H1 (cell line): ENCODE measurements at regions not wholly inside any gene's neighbourhood (a gene's known extent, or its start where the extent isn't known, plus 50 kb on each side); places are given as distances from the start of the nearest gene placed in this dataset.

ENCODE experiments used
- CTCF ChIA-PET: fragments of 300-600 bp; sonication (Branson Sonifier 250); formaldehyde crosslinking; loops from one replicate; lab custom pipeline; 2021; ENCODE audit not compliant: partially characterized antibody; lab: Charles Lee
- POLR2A ChIA-PET: fragments of 300-600 bp; sonication (Branson Sonifier 250); formaldehyde crosslinking; loops from one replicate; lab custom pipeline; 2021; ENCODE audit warnings: inconsistent platforms; ENCODE audit not compliant: partially characterized antibody; lab: Charles Lee
- DNase-seq, 2 experiments: peaks; one replicate each; pipeline versions ENCODE4 v3.0.0 to v3.0.0-alpha.2; 2010 to 2022; ENCODE audit warnings: low spot score in 2 of 2, low read depth in 1 of 2, mixed read lengths in 1 of 2
- FAIRE-seq: peaks from 2 replicates; lab custom pipeline; 2011; peaks lifted over from hg19 to GRCh38; lab: Jason Lieb, UNC
- H2AFZ ChIP-seq: 2 replicates; pipeline ENCODE4 v1.8.1; 2012; ENCODE audit warnings: low read length, inconsistent platforms
- H2AK5ac ChIP-seq: 2 replicates; pipeline ENCODE4 v1.6.1; 2013; ENCODE audit warnings: low read depth, low read length
- H2BK120ac ChIP-seq: replicated peaks from 2 replicates; pipeline ENCODE3; 2013; ENCODE audit warnings: low read depth, low read length, inconsistent platforms
- H2BK12ac ChIP-seq: 2 replicates; pipeline ENCODE4 v1.6.1; 2013; ENCODE audit warnings: low read depth, low read length
- H2BK15ac ChIP-seq: 2 replicates; pipeline ENCODE4 v1.6.1; 2013; ENCODE audit warnings: low read length
- H2BK20ac ChIP-seq: 2 replicates; pipeline ENCODE4 v1.6.1; 2013; ENCODE audit warnings: low read length
- H2BK5ac ChIP-seq: 2 replicates; pipeline ENCODE4 v1.6.1; 2013; ENCODE audit warnings: low read depth, low read length
- H3K14ac ChIP-seq: 2 replicates; pipeline ENCODE4 v1.6.1; 2013; ENCODE audit warnings: inconsistent platforms; ENCODE audit not compliant: insufficient read length
- H3K18ac ChIP-seq: 2 replicates; pipeline ENCODE4 v1.6.1; 2013; ENCODE audit warnings: low read length; ENCODE audit errors: extremely low read depth
- H3K23ac ChIP-seq: 2 replicates; pipeline ENCODE4 v1.6.1; 2013; ENCODE audit warnings: inconsistent platforms; ENCODE audit not compliant: insufficient read length
- H3K23me2 ChIP-seq: 2 replicates; pipeline ENCODE4 v1.6.1; 2013; ENCODE audit warnings: low read depth, low read length
- H3K27ac ChIP-seq: 2 replicates; pipeline ENCODE4 v1.6.1; 2011; ENCODE audit warnings: low read depth, low read length, inconsistent platforms
- H3K27me3 ChIP-seq, 4 experiments: replicated peaks in 1 of 4; 1 replicate in 1 of 4; 2 replicates in 3 of 4; pipeline versions ENCODE4 v1.6.1 to v1.8.1; 2011 to 2013; ENCODE audit warnings: low read length in 3 of 4, mild to moderate bottlenecking in 3 of 4, inconsistent platforms in 2 of 4, mixed read lengths in 2 of 4, moderate library complexity in 1 of 4; ENCODE audit not compliant: control insufficient read depth in 3 of 4, insufficient read depth in 3 of 4; ENCODE audit errors: extremely low read depth in 1 of 4
- H3K36me3 ChIP-seq, 4 experiments: 2 replicates each; pipeline versions ENCODE4 v1.6.1 to v1.8.1; 2011 to 2013; ENCODE audit warnings: mild to moderate bottlenecking in 4 of 4, low read length in 3 of 4, moderate library complexity in 2 of 4, control low read depth in 1 of 4, inconsistent platforms in 1 of 4; ENCODE audit not compliant: insufficient read depth in 4 of 4, control insufficient read depth in 2 of 4
- H3K4ac ChIP-seq: replicated peaks from 2 replicates; pipeline ENCODE3; 2013; ENCODE audit warnings: low read length, low read depth, mixed read lengths, inconsistent platforms; ENCODE audit not compliant: insufficient read length
- H3K4me1 ChIP-seq, 4 experiments: replicated peaks in 1 of 4; 1 replicate in 1 of 4; 2 replicates in 3 of 4; pipeline versions ENCODE4 v1.6.1 to v1.8.1; 2011 to 2013; ENCODE audit warnings: low read length in 3 of 4, inconsistent platforms in 2 of 4, mixed read lengths in 1 of 4; ENCODE audit not compliant: insufficient read depth in 4 of 4, control insufficient read depth in 3 of 4
- H3K4me2 ChIP-seq, 2 experiments: 2 replicates each; pipeline versions ENCODE4 v1.6.1 to v1.8.1; 2011 to 2013; ENCODE audit warnings: low read depth in 2 of 2, low read length in 2 of 2, control low read depth in 1 of 2, inconsistent platforms in 1 of 2, mild to moderate bottlenecking in 1 of 2; ENCODE audit not compliant: insufficient read depth in 1 of 2
- H3K4me3 ChIP-seq, 4 experiments: fragments of 200-600, 300-600 bp in 1 of 4; sonication (generic), shearing (Covaris generic), sonication (Bioruptor Twin) in 1 of 4; 2 replicates each; pipeline versions ENCODE4 v1.5.1 to v1.8.1; 2011 to 2016; ENCODE audit warnings: low read length in 4 of 4, low read depth in 3 of 4, control low read depth in 2 of 4, inconsistent platforms in 2 of 4, mild to moderate bottlenecking in 2 of 4, mixed read lengths in 1 of 4, moderate library complexity in 1 of 4; ENCODE audit not compliant: insufficient read depth in 2 of 4; ENCODE audit errors: extremely low read depth in 1 of 4
- H3K56ac ChIP-seq: replicated peaks from 2 replicates; pipeline ENCODE3; 2013; ENCODE audit warnings: low read depth, mild to moderate bottlenecking, mixed read lengths, low read length, inconsistent platforms; ENCODE audit not compliant: insufficient read length
- H3K79me1 ChIP-seq: 2 replicates; pipeline ENCODE4 v1.6.1; 2013; ENCODE audit warnings: low read depth, low read length, control low read depth
- H3K79me2 ChIP-seq, 2 experiments: 2 replicates each; pipeline versions ENCODE4 v1.6.1 to v1.8.1; 2012 to 2013; ENCODE audit warnings: low read length in 2 of 2, mild to moderate bottlenecking in 2 of 2, inconsistent platforms in 1 of 2; ENCODE audit not compliant: insufficient read depth in 2 of 2, control insufficient read depth in 1 of 2
- H3K9ac ChIP-seq, 4 experiments: replicated peaks in 1 of 4; 1 replicate in 1 of 4; 2 replicates in 3 of 4; pipeline versions ENCODE4 v1.6.1 to v1.8.1; 2011 to 2013; ENCODE audit warnings: low read depth in 3 of 4, low read length in 3 of 4, control low read depth in 2 of 4, mild to moderate bottlenecking in 2 of 4, moderate library complexity in 2 of 4, inconsistent platforms in 1 of 4; ENCODE audit errors: extremely low read depth in 1 of 4
- H3K9me3 ChIP-seq, 2 experiments: 2 replicates each; pipeline versions ENCODE4 v1.6.1 to v1.8.1; 2012 to 2013; ENCODE audit warnings: mild to moderate bottlenecking in 2 of 2, moderate library complexity in 2 of 2, control low read depth in 1 of 2, inconsistent platforms in 1 of 2, low read depth in 1 of 2, low read length in 1 of 2, mixed read lengths in 1 of 2; ENCODE audit not compliant: insufficient read depth in 2 of 2
- H4K20me1 ChIP-seq, 2 experiments: replicated peaks in 1 of 2; 2 replicates each; pipeline versions ENCODE3 to v1.8.1; 2011 to 2013; ENCODE audit warnings: inconsistent platforms in 2 of 2, low read length in 2 of 2, mild to moderate bottlenecking in 1 of 2; ENCODE audit not compliant: insufficient read depth in 2 of 2, control insufficient read depth in 1 of 2
- H4K5ac ChIP-seq: 2 replicates; pipeline ENCODE4 v1.6.1; 2013; ENCODE audit warnings: low read length, low read depth, mixed read lengths, inconsistent platforms; ENCODE audit not compliant: insufficient read length
- H4K8ac ChIP-seq: 2 replicates; pipeline ENCODE4 v1.8.0; 2013; ENCODE audit warnings: mild to moderate bottlenecking, moderate library complexity, low read length, inconsistent platforms; ENCODE audit not compliant: insufficient read depth; ENCODE audit errors: extremely low read depth
- H4K91ac ChIP-seq: replicated peaks from 2 replicates; pipeline ENCODE3; 2013; ENCODE audit warnings: low read length, mixed read lengths, inconsistent platforms; ENCODE audit not compliant: insufficient read length
- HDAC6 ChIP-seq: IDR thresholded peaks from one replicate; pipeline ENCODE4 v1.7.1; 2012; ENCODE audit warnings: low read depth, mild to moderate bottlenecking, inconsistent platforms, low read length, moderate library complexity
- KDM5A ChIP-seq: fragments of 200-600 bp; IDR thresholded peaks from 2 replicates; pipeline ENCODE4 v1.7.1; 2012; ENCODE audit warnings: mild to moderate bottlenecking, low read length, inconsistent platforms, mixed read lengths
- POU5F1 ChIP-seq: IDR thresholded peaks from 2 replicates; pipeline ENCODE4 v1.6.1; 2011; ENCODE audit warnings: low read depth, mild to moderate bottlenecking, low read length, moderate library complexity
- RAD21 ChIP-seq, 2 experiments: IDR thresholded peaks in 1 of 2; conservative IDR thresholded peaks in 1 of 2; 2 replicates each; pipeline ENCODE4 v1.6.1; 2011; ENCODE audit warnings: low read depth in 2 of 2, low read length in 2 of 2, improper control_type of control experiment in 1 of 2, inconsistent platforms in 1 of 2, mild to moderate bottlenecking in 1 of 2, moderate library complexity in 1 of 2
- RXRA ChIP-seq: IDR thresholded peaks from 2 replicates; pipeline ENCODE4 v1.6.1; 2011; ENCODE audit warnings: low read depth, mild to moderate bottlenecking, low read length, moderate library complexity; ENCODE audit not compliant: insufficient read depth
- SIN3A ChIP-seq, 2 experiments: IDR thresholded peaks in 1 of 2; conservative IDR thresholded peaks in 1 of 2; 2 replicates each; pipeline ENCODE4 v1.6.1; 2011 to 2012; ENCODE audit warnings: low read length in 2 of 2, improper control_type of control experiment in 1 of 2, low read depth in 1 of 2, mild to moderate bottlenecking in 1 of 2
- TEAD4 ChIP-seq: IDR thresholded peaks from 2 replicates; pipeline ENCODE4 v1.6.1; 2012; ENCODE audit warnings: low read depth, low read length, inconsistent platforms, mixed read lengths
- USF2 ChIP-seq: IDR thresholded peaks from 2 replicates; pipeline ENCODE4 v1.6.1; 2011; ENCODE audit warnings: low read length, improper control_type of control experiment
- ZNF274 ChIP-seq: IDR thresholded peaks from 2 replicates; pipeline ENCODE4 v1.7.0; 2012; ENCODE audit warnings: low read length, borderline replicate concordance; ENCODE audit errors: extremely low read depth
- WGBS, 2 experiments: shearing (Covaris generic) in 1 of 2; methylation state at CpG; one replicate each; pipeline versions ENCODE4 v1.1.6 to v1.1.7; 2013 to 2015; ENCODE audit warnings: low lambda C conversion rate in 2 of 2, mixed read lengths in 2 of 2, inconsistent platforms in 1 of 2, low coverage in 1 of 2, missing lambda C conversion rate in 1 of 2; ENCODE audit not compliant: insufficient replicate concordance in 2 of 2, insufficient coverage in 1 of 2, insufficient read length in 1 of 2; ENCODE audit errors: extremely low coverage in 1 of 2, missing lambda C conversion rate in 1 of 2; 5-methylcytosine and 5-hydroxymethylcytosine counted together
- TF ChIP-seq, protein P1 (sequence below), 3 experiments: IDR thresholded peaks; 1 replicate in 2 of 3; 2 replicates in 1 of 3; pipeline versions ENCODE4 v1.5.1 to v1.6.1; 2011; ENCODE audit warnings: low read length in 3 of 3, mild to moderate bottlenecking in 3 of 3, inconsistent platforms in 2 of 3, low read depth in 1 of 3, moderate library complexity in 1 of 3; ENCODE audit not compliant: insufficient read depth in 1 of 3; ENCODE audit errors: control extremely low read depth in 1 of 3

- Histone ChIP-seq H3K4me2 (no peak overlapping the region), H3K79me2 (no peaks in the 10 kb centered on the region), H3K9me3 (no peaks in the 10 kb centered on the region), H3K4me3 (no peak overlapping the region), H2BK20ac (no peak overlapping the region), H3K4me1 (0 out of 7 replicates have a peak, but pooled peaks cover 0 to 5% (median 0%) of the 10 kb centered on the region in 4 experiments), H3K27ac (no peak overlapping the region), H3K56ac (no peak overlapping the region), H3K9ac (no peak overlapping the region), H3K14ac (no peak overlapping the region), H2BK5ac (no peak overlapping the region), H4K91ac (no peak overlapping the region), H3K36me3 (no peaks in the 10 kb centered on the region), H2BK120ac (no peak overlapping the region), H4K8ac (no peak overlapping the region), H3K4ac (no peak overlapping the region), H2BK15ac (no peak overlapping the region), H3K27me3 (no peaks in the 10 kb centered on the region), H4K5ac (no peak overlapping the region), H2BK12ac (no peak overlapping the region), H3K23me2 (no peaks in the 10 kb centered on the region), H3K18ac (no peak overlapping the region), H3K23ac (no peak overlapping the region), H2AK5ac (no peak overlapping the region), H3K79me1 (no peaks in the 10 kb centered on the region), H4K20me1 (no peaks in the 10 kb centered on the region), H2AFZ (no peak overlapping the region)
- 84% methylated on average over 2 of the region's 2 CpGs; no CpG with 5 or more reads in 1 of the 2 experiments for WGBS, 2 experiments
- CTCF ChIA-PET = no interaction called here
- FAIRE-seq = no peak
- POLR2A ChIA-PET = no interaction called here
- DNase-seq = no peak
- TF ChIP-seq SIN3A (conservative IDR thresholded peaks at IDR 0.05 in 1 of 2, IDR thresholded peaks at IDR 0.05 in 1 of 2; ENCODE audit: low read depth in 1 of 2, low read length in 2 of 2) = no peak
- TF ChIP-seq RAD21 (IDR thresholded peaks at IDR 0.05 in 1 of 2, conservative IDR thresholded peaks at IDR 0.05 in 1 of 2; ENCODE audit: low read depth in 2 of 2, low read length in 2 of 2) = no peak
- no peak for TF ChIP-seq HDAC6
- TF ChIP-seq KDM5A = no peak
- no peak for TF ChIP-seq ZNF274
- no peak for TF ChIP-seq TEAD4
- TF ChIP-seq, protein P1, sequence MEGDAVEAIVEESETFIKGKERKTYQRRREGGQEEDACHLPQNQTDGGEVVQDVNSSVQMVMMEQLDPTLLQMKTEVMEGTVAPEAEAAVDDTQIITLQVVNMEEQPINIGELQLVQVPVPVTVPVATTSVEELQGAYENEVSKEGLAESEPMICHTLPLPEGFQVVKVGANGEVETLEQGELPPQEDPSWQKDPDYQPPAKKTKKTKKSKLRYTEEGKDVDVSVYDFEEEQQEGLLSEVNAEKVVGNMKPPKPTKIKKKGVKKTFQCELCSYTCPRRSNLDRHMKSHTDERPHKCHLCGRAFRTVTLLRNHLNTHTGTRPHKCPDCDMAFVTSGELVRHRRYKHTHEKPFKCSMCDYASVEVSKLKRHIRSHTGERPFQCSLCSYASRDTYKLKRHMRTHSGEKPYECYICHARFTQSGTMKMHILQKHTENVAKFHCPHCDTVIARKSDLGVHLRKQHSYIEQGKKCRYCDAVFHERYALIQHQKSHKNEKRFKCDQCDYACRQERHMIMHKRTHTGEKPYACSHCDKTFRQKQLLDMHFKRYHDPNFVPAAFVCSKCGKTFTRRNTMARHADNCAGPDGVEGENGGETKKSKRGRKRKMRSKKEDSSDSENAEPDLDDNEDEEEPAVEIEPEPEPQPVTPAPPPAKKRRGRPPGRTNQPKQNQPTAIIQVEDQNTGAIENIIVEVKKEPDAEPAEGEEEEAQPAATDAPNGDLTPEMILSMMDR (IDR thresholded peaks at IDR 0.05; ENCODE audit: control extremely low read depth in 1 of 3, insufficient read depth in 1 of 3, low read depth in 1 of 3, low read length in 3 of 3) = no peak
- no peak for TF ChIP-seq RXRA
- TF ChIP-seq USF2 = no peak
- TF ChIP-seq POU5F1 = no peak
These were observed 695.0 kb downstream of the DTWD2 start for GRCh38 chr5:118293378-118293777.
